CD4-positive, CD25-positive, alpha-beta regulatory T cell (primary cell): ENCODE measurements at regions not wholly inside any gene's neighbourhood (a gene's known extent, or its start where the extent isn't known, plus 50 kb on each side); places are given as distances from the start of the nearest gene placed in this dataset.

Experiments used
- ATAC-seq, 2 donors: fragments of 150-1000 bp; cut with Tn5 transposase; one replicate each; pipeline ENCODE4 v1.10.0; 2021; ENCODE audit warnings: low read depth in 2 of 2, moderate number of reproducible peaks in 2 of 2, moderate library complexity in 1 of 2
- DNase-seq, 3 donors: peaks; one replicate each; pipeline versions ENCODE4 v3.0.0 to v3.0.0-alpha.2; 2012 to 2022; ENCODE audit warnings: mixed read lengths in 1 of 3
- H3K27ac ChIP-seq: one replicate; pipeline ENCODE4 v1.7.0; 2013; ENCODE audit warnings: mild to moderate bottlenecking, low read length; ENCODE audit not compliant: insufficient read depth, poor library complexity, severe bottlenecking
- H3K27me3 ChIP-seq: one replicate; pipeline ENCODE4 v1.7.0; 2013; ENCODE audit warnings: low read length; ENCODE audit not compliant: control insufficient read depth, insufficient read depth
- H3K36me3 ChIP-seq: one replicate; pipeline ENCODE4 v1.7.0; 2013; ENCODE audit warnings: mild to moderate bottlenecking, low read length, moderate library complexity; ENCODE audit not compliant: control insufficient read depth, insufficient read depth
- H3K4me1 ChIP-seq: 2 replicates; pipeline ENCODE4 v1.7.0; 2013; ENCODE audit warnings: mild to moderate bottlenecking, low read length; ENCODE audit not compliant: insufficient read depth, control insufficient read depth, poor library complexity, severe bottlenecking
- H3K4me3 ChIP-seq: one replicate; pipeline ENCODE4 v1.7.0; 2013; ENCODE audit warnings: low read depth, mild to moderate bottlenecking, low read length, moderate library complexity
- H3K9me3 ChIP-seq, 2 experiments: 1 replicate in 1 of 2; 2 replicates in 1 of 2; pipeline ENCODE4 v1.7.0; 2013; ENCODE audit warnings: low read length in 2 of 2, mild to moderate bottlenecking in 1 of 2, moderate library complexity in 1 of 2; ENCODE audit not compliant: control insufficient read depth in 2 of 2
- H3K27ac Mint-ChIP-seq, 3 donors: one replicate each; pipeline ENCODE4 v1.8.0; 2020 to 2022; ENCODE audit warnings: mild to moderate bottlenecking in 3 of 3, mixed read lengths in 3 of 3, moderate library complexity in 2 of 3
- H3K27me3 Mint-ChIP-seq: one replicate; pipeline ENCODE4 v1.8.0; 2022; ENCODE audit warnings: mild to moderate bottlenecking, mixed read lengths
- H3K36me3 Mint-ChIP-seq: one replicate; pipeline ENCODE4 v1.8.0; 2020; ENCODE audit warnings: mixed read lengths
- H3K4me1 Mint-ChIP-seq, 4 donors: one replicate each; pipeline ENCODE4 v1.8.0; 2020 to 2022; ENCODE audit warnings: mixed read lengths in 4 of 4, mild to moderate bottlenecking in 1 of 4
- H3K4me3 Mint-ChIP-seq, 4 donors: one replicate each; pipeline ENCODE4 v1.8.0; 2020 to 2022; ENCODE audit warnings: mild to moderate bottlenecking in 4 of 4, mixed read lengths in 4 of 4, moderate library complexity in 3 of 4
- H3K9me3 Mint-ChIP-seq, 7 donors: one replicate each; pipeline ENCODE4 v1.8.0; 2020 to 2022; ENCODE audit warnings: mixed read lengths in 7 of 7, mild to moderate bottlenecking in 3 of 7, moderate library complexity in 2 of 7

- H3K36me3 Mint-ChIP-seq, result no peaks in the 10 kb centered on the region
- no peaks in the 10 kb centered on the region for H3K27me3 Mint-ChIP-seq
- peaks cover 0 to 1% (median 0%) of the 10 kb centered on the region in 7 donors for H3K9me3 Mint-ChIP-seq
- Histone ChIP-seq H3K36me3 (no peaks in the 10 kb centered on the region), H3K4me3 (no peak overlapping the region), H3K9me3 (no peaks in the 10 kb centered on the region), H3K27me3 (no peaks in the 10 kb centered on the region), H3K27ac (no peak overlapping the region), H3K4me1 (no peaks in the 10 kb centered on the region)
- ATAC-seq (no peak), DNase-seq (no peak)
- no peak overlapping the region for H3K27ac Mint-ChIP-seq
- no peak overlapping the region for H3K4me3 Mint-ChIP-seq
- H3K4me1 Mint-ChIP-seq, result no peaks in the 10 kb centered on the region
These were observed 274.1 kb upstream of the C9orf72 start for GRCh38 chr9:27847380-27847779.

- no peak for ATAC-seq
These were observed 274.5 kb upstream of the C9orf72 start for GRCh38 chr9:27847818-27848217.

GRCh38 chr9:27848315-27848714 is 275.0 kb upstream of the C9orf72 start:
- Histone ChIP-seq H3K4me1 (no peaks in the 10 kb centered on the region), H3K27ac (no peak overlapping the region), H3K4me3 (no peak overlapping the region), H3K36me3 (no peaks in the 10 kb centered on the region), H3K27me3 (no peaks in the 10 kb centered on the region), H3K9me3 (no peaks in the 10 kb centered on the region)
- no peak for DNase-seq
- Mint-ChIP-seq H3K4me3 (no peak overlapping the region), H3K27me3 (no peaks in the 10 kb centered on the region), H3K4me1 (no peaks in the 10 kb centered on the region), H3K27ac (no peak overlapping the region), H3K9me3 (peaks cover 0 to 1% (median 0%) of the 10 kb centered on the region in 7 donors), H3K36me3 (no peaks in the 10 kb centered on the region)
- ATAC-seq, result no peak

More at GRCh38 chr9:27847818-27848217, 274.5 kb upstream of the C9orf72 start:
- Histone ChIP-seq H3K27me3 (no peaks in the 10 kb centered on the region), H3K4me1 (no peaks in the 10 kb centered on the region), H3K4me3 (no peak overlapping the region), H3K36me3 (no peaks in the 10 kb centered on the region), H3K27ac (no peak overlapping the region), H3K9me3 (no peaks in the 10 kb centered on the region)
- no peaks in the 10 kb centered on the region for H3K27me3 Mint-ChIP-seq
- no peak overlapping the region for H3K27ac Mint-ChIP-seq
- no peaks in the 10 kb centered on the region for H3K36me3 Mint-ChIP-seq
- H3K4me3 Mint-ChIP-seq, result no peak overlapping the region
- peaks cover 0 to 1% (median 0%) of the 10 kb centered on the region in 7 donors for H3K9me3 Mint-ChIP-seq
- no peaks in the 10 kb centered on the region for H3K4me1 Mint-ChIP-seq
- no peak for DNase-seq

- no peaks in the 10 kb centered on the region for H3K36me3 ChIP-seq
- H3K4me3 Mint-ChIP-seq, result no peak overlapping the region
- no peak for DNase-seq
- H3K27ac ChIP-seq, result no peak overlapping the region
- H3K27me3 ChIP-seq, result no peaks in the 10 kb centered on the region
- H3K4me1 ChIP-seq, result no peaks in the 10 kb centered on the region
- peaks cover 0 to 2% (median 0%) of the 10 kb centered on the region in 7 donors for H3K9me3 Mint-ChIP-seq
- H3K4me1 Mint-ChIP-seq, result no peaks in the 10 kb centered on the region
- H3K9me3 ChIP-seq, result no peaks in the 10 kb centered on the region
- H3K27me3 Mint-ChIP-seq, result no peaks in the 10 kb centered on the region
- H3K27ac Mint-ChIP-seq, result no peak overlapping the region
- no peaks in the 10 kb centered on the region for H3K36me3 Mint-ChIP-seq
- no peak overlapping the region for H3K4me3 ChIP-seq
- no peak for ATAC-seq
These were observed 278.6 kb upstream of the C9orf72 start for GRCh38 chr9:27851858-27852257.

- Mint-ChIP-seq H3K9me3 (peaks cover 0 to 2% (median 0%) of the 10 kb centered on the region in 7 donors), H3K27ac (no peak overlapping the region), H3K4me3 (no peak overlapping the region), H3K4me1 (no peaks in the 10 kb centered on the region), H3K27me3 (no peaks in the 10 kb centered on the region), H3K36me3 (no peaks in the 10 kb centered on the region)
- Histone ChIP-seq H3K27me3 (no peaks in the 10 kb centered on the region), H3K9me3 (no peaks in the 10 kb centered on the region), H3K36me3 (no peaks in the 10 kb centered on the region), H3K4me3 (no peak overlapping the region), H3K4me1 (no peaks in the 10 kb centered on the region), H3K27ac (no peak overlapping the region)
- DNase-seq (no peak), ATAC-seq (no peak)
These were observed 280.2 kb upstream of the C9orf72 start for GRCh38 chr9:27853529-27853928.

- Mint-ChIP-seq H3K27me3 (no peaks in the 10 kb centered on the region), H3K27ac (no peak overlapping the region), H3K4me3 (no peak overlapping the region), H3K36me3 (no peaks in the 10 kb centered on the region), H3K9me3 (peaks cover 0 to 2% (median 0%) of the 10 kb centered on the region in 7 donors), H3K4me1 (no peaks in the 10 kb centered on the region)
- Histone ChIP-seq H3K4me3 (no peak overlapping the region), H3K27ac (no peak overlapping the region), H3K9me3 (no peaks in the 10 kb centered on the region), H3K27me3 (no peaks in the 10 kb centered on the region), H3K4me1 (no peaks in the 10 kb centered on the region), H3K36me3 (no peaks in the 10 kb centered on the region)
- ATAC-seq, result no peak
- no peak for DNase-seq
These were observed 282.8 kb upstream of the C9orf72 start for GRCh38 chr9:27856054-27856453.

GRCh38 chr9:27856748-27857147 is 283.5 kb upstream of the C9orf72 start:
- Mint-ChIP-seq H3K27me3 (no peaks in the 10 kb centered on the region), H3K9me3 (peaks cover 0 to 2% (median 1%) of the 10 kb centered on the region in 7 donors), H3K27ac (no peak overlapping the region), H3K4me1 (no peaks in the 10 kb centered on the region), H3K36me3 (no peaks in the 10 kb centered on the region), H3K4me3 (no peak overlapping the region)
- Histone ChIP-seq H3K4me1 (no peaks in the 10 kb centered on the region), H3K27me3 (no peaks in the 10 kb centered on the region), H3K4me3 (no peak overlapping the region), H3K9me3 (no peaks in the 10 kb centered on the region), H3K27ac (no peak overlapping the region), H3K36me3 (no peaks in the 10 kb centered on the region)
- ATAC-seq (no peak), DNase-seq (no peak)

GRCh38 chr9:27861887-27862286 is 288.6 kb upstream of the C9orf72 start:
- DNase-seq (no peak), ATAC-seq (no peak)
- H3K9me3 ChIP-seq, result no peaks in the 10 kb centered on the region
- H3K27me3 ChIP-seq, result no peaks in the 10 kb centered on the region
- no peak overlapping the region for H3K4me3 Mint-ChIP-seq
- no peaks in the 10 kb centered on the region for H3K27me3 Mint-ChIP-seq
- H3K4me1 ChIP-seq, result no peaks in the 10 kb centered on the region
- H3K27ac ChIP-seq, result no peak overlapping the region
- no peaks in the 10 kb centered on the region for H3K36me3 Mint-ChIP-seq
- H3K27ac Mint-ChIP-seq, result no peak overlapping the region
- no peaks in the 10 kb centered on the region for H3K4me1 Mint-ChIP-seq
- peaks cover 0 to 6% (median 0%) of the 10 kb centered on the region in 7 donors for H3K9me3 Mint-ChIP-seq
- H3K4me3 ChIP-seq, result no peak overlapping the region
- H3K36me3 ChIP-seq, result no peaks in the 10 kb centered on the region
